ENCODE measurements at regions not wholly inside any gene's neighbourhood (a gene's known extent, or its start where the extent isn't known, plus 50 kb on each side); places are given as distances from the start of the nearest gene placed in this dataset.

GRCh38 chr5:77157732-77158532 lies 52.5 kb upstream of the PDE8B start:
- DNase-seq, result no peak

- no peak for DNase-seq
These were observed 54.1 kb upstream of the PDE8B start for GRCh38 chr5:77156379-77156778.

- no peak for DNase-seq
These were observed 55.2 kb upstream of the PDE8B start for GRCh38 chr5:77155179-77155785.

DNA sequence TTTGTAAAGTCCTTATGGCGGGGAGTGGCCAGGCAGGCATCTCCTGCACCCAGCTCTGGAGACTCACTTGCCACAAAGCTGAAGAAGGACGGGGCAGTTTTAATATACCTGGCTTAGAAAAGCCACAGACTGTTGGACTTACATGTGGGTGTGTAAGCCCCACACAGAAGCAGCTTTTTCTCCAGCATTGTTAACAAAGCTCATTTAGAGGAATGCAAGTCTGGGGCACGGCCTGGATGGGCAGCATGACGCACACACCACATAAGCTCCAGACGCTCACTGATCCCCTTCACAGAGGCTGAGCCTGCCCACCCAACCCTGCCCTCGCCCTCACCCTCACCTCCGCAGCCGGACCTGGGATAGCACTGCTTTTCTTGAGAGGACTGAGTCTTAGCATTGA lies 58.0 kb upstream of the PDE8B start:
- DNase-seq, result no peak

GRCh38 chr5:77151501-77151900 lies 59.0 kb upstream of the PDE8B start:
- no peak for DNase-seq

DNA sequence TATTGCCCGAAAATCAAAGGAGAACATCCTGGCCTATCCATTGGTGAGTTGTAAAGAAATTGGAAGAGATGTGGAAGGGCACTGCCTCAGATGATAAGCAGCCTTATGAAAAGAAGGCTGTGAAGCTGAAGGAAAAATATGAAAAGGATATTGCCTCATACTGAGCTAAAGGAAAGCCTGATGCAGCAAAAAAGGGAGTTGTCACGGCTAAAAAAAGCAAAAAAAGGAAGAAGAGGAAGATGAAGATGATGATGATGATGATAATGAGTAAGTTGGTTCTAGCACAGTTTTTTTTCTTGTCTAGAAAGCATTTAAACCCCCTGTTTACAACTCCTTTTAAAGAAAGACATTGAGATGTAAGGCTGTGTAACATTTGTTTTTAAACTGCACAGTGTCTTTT lies 59.8 kb upstream of the ZBED3 start:
- DNase-seq, result no peak

- no peak for DNase-seq
These were observed 58.6 kb upstream of the ZBED3 start for GRCh38 chr5:77145666-77146065.

DNA sequence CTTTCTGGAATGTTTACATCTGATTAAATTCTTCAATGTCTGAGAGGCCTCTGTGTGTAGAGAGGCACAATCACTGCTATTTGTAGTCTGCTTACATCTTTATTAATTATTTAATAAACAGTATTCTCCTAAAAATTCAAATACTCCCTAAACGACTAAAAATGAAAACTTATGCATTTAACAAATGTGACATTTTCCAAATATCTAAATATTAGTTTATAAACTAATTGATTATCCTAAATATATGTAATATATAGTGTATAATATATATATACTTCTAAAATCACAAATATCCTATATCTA lies 57.7 kb upstream of the ZBED3 start:
- DNase-seq, result no peak

DNA sequence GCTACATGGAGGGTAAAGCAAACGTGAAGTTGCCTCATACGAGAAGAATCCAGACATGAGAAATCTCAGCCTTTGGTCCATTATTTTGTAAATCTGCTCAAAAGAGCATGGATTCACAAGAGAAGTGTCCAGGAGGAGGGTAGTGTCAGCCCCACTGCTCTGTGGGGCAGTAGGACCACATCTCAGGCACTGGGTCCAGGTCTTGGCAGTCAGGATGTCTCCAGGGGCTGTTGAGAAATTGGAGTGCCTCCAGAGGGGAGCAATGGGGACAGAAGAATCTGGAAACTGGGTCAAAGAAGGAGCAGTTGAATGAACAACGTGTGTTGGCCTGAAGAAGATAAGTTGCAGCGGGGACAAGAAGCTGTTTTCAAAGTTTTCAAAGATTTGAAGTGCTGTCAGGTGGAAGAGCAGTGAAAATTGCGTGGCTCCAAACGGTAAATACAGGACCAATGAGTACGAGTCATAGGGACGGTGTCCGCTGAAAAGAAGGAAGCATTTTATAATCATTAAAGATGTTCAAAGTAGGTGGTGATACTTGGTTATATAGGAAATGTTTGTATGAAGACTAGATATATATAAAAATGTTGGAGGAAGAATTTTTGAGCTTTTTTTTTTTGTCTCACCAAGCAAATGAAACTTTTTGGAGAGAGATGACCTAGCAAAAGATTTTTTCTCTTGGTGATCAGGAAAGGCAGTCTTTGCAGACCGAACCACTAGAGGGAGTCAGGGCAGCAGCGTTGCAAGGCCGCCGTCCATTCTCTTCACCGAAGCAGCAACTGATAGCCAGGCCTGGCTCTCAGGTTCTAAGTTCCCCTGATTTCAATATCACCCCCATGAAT lies 57.1 kb upstream of the ZBED3 start:
- peak; percentile 20 for DNase-seq

- no peak for DNase-seq
These were observed 53.3 kb upstream of the ZBED3 start for GRCh38 chr5:77140350-77140749.

GRCh38 chr5:77139001-77139400 lies 51.9 kb upstream of the ZBED3 start:
- DNase-seq, result no peak

Data from effector CD8-positive, alpha-beta T cell (primary cell).